AG04449 (cell line): ENCODE measurements at regions not wholly inside any gene's neighbourhood (a gene's known extent, or its start where the extent isn't known, plus 50 kb on each side); places are given as distances from the start of the nearest gene placed in this dataset.

Experiments used
- CTCF ChIA-PET: fragments of 350-600 bp; formaldehyde crosslinking; extraction: SDS; loops from one replicate; lab custom pipeline; 2021; ENCODE audit warnings: antibody characterized with exemption; lab: Yijun Ruan, JAX
- POLR2A ChIA-PET: fragments of 400-600, 350-600 bp; formaldehyde crosslinking; extraction: SDS; loops from one replicate; lab custom pipeline; 2020; ENCODE audit warnings: antibody characterized with exemption, inconsistent platforms; lab: Yijun Ruan, JAX
- DNase-seq: peaks from one replicate; pipeline ENCODE4 v3.0.0-alpha.2; 2010; ENCODE audit warnings: low read depth, low spot score
- H3K4me3 ChIP-seq: 2 replicates; pipeline ENCODE4 v1.5.1; 2011; ENCODE audit warnings: low read depth, mild to moderate bottlenecking, control low read depth, low read length
- CTCF ChIP-seq: IDR thresholded peaks from one replicate; pipeline ENCODE4 v1.5.1; 2011; ENCODE audit warnings: mild to moderate bottlenecking, moderate library complexity, low read length, control low read depth, inconsistent platforms; ENCODE audit not compliant: insufficient read depth; ENCODE audit errors: missing control alignments

- POLR2A ChIA-PET, result no interaction called here
- H3K4me3 ChIP-seq, result no peak overlapping the region
- no peak for TF ChIP-seq CTCF
- no peak for DNase-seq
- CTCF ChIA-PET, result no interaction called here
Observed at GRCh38 chr10:2246747-2247146, 509.4 kb upstream of the ADARB2 start.

GRCh38 chr10:2245580-2245979 is 508.3 kb upstream of the ADARB2 start:
- TF ChIP-seq CTCF, result no peak
- ChIA-PET CTCF (no interaction called here), POLR2A (no interaction called here)
- H3K4me3 ChIP-seq, result no peak overlapping the region
- no peak for DNase-seq

- DNase-seq, result no peak
- TF ChIP-seq CTCF, result no peak
- POLR2A ChIA-PET, result no interaction called here
- H3K4me3 ChIP-seq, result no peak overlapping the region
- CTCF ChIA-PET, result no interaction called here
Observed at GRCh38 chr10:2244471-2244870, 507.1 kb upstream of the ADARB2 start.

- CTCF ChIA-PET, result no interaction called here
- H3K4me3 ChIP-seq, result no peak overlapping the region
- no peak for DNase-seq
- TF ChIP-seq CTCF, result no peak
- POLR2A ChIA-PET, result no interaction called here
Observed at GRCh38 chr10:2236876-2237275, 499.6 kb upstream of the ADARB2 start.

- DNase-seq, result no peak
- POLR2A ChIA-PET, result no interaction called here
- CTCF ChIA-PET, result no interaction called here
- no peak overlapping the region for H3K4me3 ChIP-seq
- no peak for TF ChIP-seq CTCF
Observed at GRCh38 chr10:2232479-2232878, 495.2 kb upstream of the ADARB2 start.

GRCh38 chr10:2230478-2230877 is 493.2 kb upstream of the ADARB2 start:
- no peak for DNase-seq
- CTCF ChIA-PET, result no interaction called here
- no peak overlapping the region for H3K4me3 ChIP-seq
- TF ChIP-seq CTCF, result no peak
- POLR2A ChIA-PET, result no interaction called here
